H1 (cell line): ENCODE measurements at regions not wholly inside any gene's neighbourhood (a gene's known extent, or its start where the extent isn't known, plus 50 kb on each side); places are given as distances from the start of the nearest gene placed in this dataset.

ENCODE experiments used
- CTCF ChIA-PET: fragments of 300-600 bp; sonication (Branson Sonifier 250); formaldehyde crosslinking; loops from one replicate; lab custom pipeline; 2021; ENCODE audit not compliant: partially characterized antibody; lab: Charles Lee
- POLR2A ChIA-PET: fragments of 300-600 bp; sonication (Branson Sonifier 250); formaldehyde crosslinking; loops from one replicate; lab custom pipeline; 2021; ENCODE audit warnings: inconsistent platforms; ENCODE audit not compliant: partially characterized antibody; lab: Charles Lee
- DNase-seq, 2 experiments: peaks; one replicate each; pipeline versions ENCODE4 v3.0.0 to v3.0.0-alpha.2; 2010 to 2022; ENCODE audit warnings: low spot score in 2 of 2, low read depth in 1 of 2, mixed read lengths in 1 of 2
- FAIRE-seq: peaks from 2 replicates; lab custom pipeline; 2011; peaks lifted over from hg19 to GRCh38; lab: Jason Lieb, UNC
- H2AFZ ChIP-seq: 2 replicates; pipeline ENCODE4 v1.8.1; 2012; ENCODE audit warnings: low read length, inconsistent platforms
- H2AK5ac ChIP-seq: 2 replicates; pipeline ENCODE4 v1.6.1; 2013; ENCODE audit warnings: low read depth, low read length
- H2BK120ac ChIP-seq: replicated peaks from 2 replicates; pipeline ENCODE3; 2013; ENCODE audit warnings: low read depth, low read length, inconsistent platforms
- H2BK12ac ChIP-seq: 2 replicates; pipeline ENCODE4 v1.6.1; 2013; ENCODE audit warnings: low read depth, low read length
- H2BK15ac ChIP-seq: 2 replicates; pipeline ENCODE4 v1.6.1; 2013; ENCODE audit warnings: low read length
- H2BK20ac ChIP-seq: 2 replicates; pipeline ENCODE4 v1.6.1; 2013; ENCODE audit warnings: low read length
- H2BK5ac ChIP-seq: 2 replicates; pipeline ENCODE4 v1.6.1; 2013; ENCODE audit warnings: low read depth, low read length
- H3K14ac ChIP-seq: 2 replicates; pipeline ENCODE4 v1.6.1; 2013; ENCODE audit warnings: inconsistent platforms; ENCODE audit not compliant: insufficient read length
- H3K18ac ChIP-seq: 2 replicates; pipeline ENCODE4 v1.6.1; 2013; ENCODE audit warnings: low read length; ENCODE audit errors: extremely low read depth
- H3K23ac ChIP-seq: 2 replicates; pipeline ENCODE4 v1.6.1; 2013; ENCODE audit warnings: inconsistent platforms; ENCODE audit not compliant: insufficient read length
- H3K23me2 ChIP-seq: 2 replicates; pipeline ENCODE4 v1.6.1; 2013; ENCODE audit warnings: low read depth, low read length
- H3K27ac ChIP-seq: 2 replicates; pipeline ENCODE4 v1.6.1; 2011; ENCODE audit warnings: low read depth, low read length, inconsistent platforms
- H3K27me3 ChIP-seq, 4 experiments: replicated peaks in 1 of 4; 1 replicate in 1 of 4; 2 replicates in 3 of 4; pipeline versions ENCODE4 v1.6.1 to v1.8.1; 2011 to 2013; ENCODE audit warnings: low read length in 3 of 4, mild to moderate bottlenecking in 3 of 4, inconsistent platforms in 2 of 4, mixed read lengths in 2 of 4, moderate library complexity in 1 of 4; ENCODE audit not compliant: control insufficient read depth in 3 of 4, insufficient read depth in 3 of 4; ENCODE audit errors: extremely low read depth in 1 of 4
- H3K36me3 ChIP-seq, 4 experiments: 2 replicates each; pipeline versions ENCODE4 v1.6.1 to v1.8.1; 2011 to 2013; ENCODE audit warnings: mild to moderate bottlenecking in 4 of 4, low read length in 3 of 4, moderate library complexity in 2 of 4, control low read depth in 1 of 4, inconsistent platforms in 1 of 4; ENCODE audit not compliant: insufficient read depth in 4 of 4, control insufficient read depth in 2 of 4
- H3K4ac ChIP-seq: replicated peaks from 2 replicates; pipeline ENCODE3; 2013; ENCODE audit warnings: low read length, low read depth, mixed read lengths, inconsistent platforms; ENCODE audit not compliant: insufficient read length
- H3K4me1 ChIP-seq, 4 experiments: replicated peaks in 1 of 4; 1 replicate in 1 of 4; 2 replicates in 3 of 4; pipeline versions ENCODE4 v1.6.1 to v1.8.1; 2011 to 2013; ENCODE audit warnings: low read length in 3 of 4, inconsistent platforms in 2 of 4, mixed read lengths in 1 of 4; ENCODE audit not compliant: insufficient read depth in 4 of 4, control insufficient read depth in 3 of 4
- H3K4me2 ChIP-seq, 2 experiments: 2 replicates each; pipeline versions ENCODE4 v1.6.1 to v1.8.1; 2011 to 2013; ENCODE audit warnings: low read depth in 2 of 2, low read length in 2 of 2, control low read depth in 1 of 2, inconsistent platforms in 1 of 2, mild to moderate bottlenecking in 1 of 2; ENCODE audit not compliant: insufficient read depth in 1 of 2
- H3K4me3 ChIP-seq, 4 experiments: fragments of 200-600, 300-600 bp in 1 of 4; sonication (generic), shearing (Covaris generic), sonication (Bioruptor Twin) in 1 of 4; 2 replicates each; pipeline versions ENCODE4 v1.5.1 to v1.8.1; 2011 to 2016; ENCODE audit warnings: low read length in 4 of 4, low read depth in 3 of 4, control low read depth in 2 of 4, inconsistent platforms in 2 of 4, mild to moderate bottlenecking in 2 of 4, mixed read lengths in 1 of 4, moderate library complexity in 1 of 4; ENCODE audit not compliant: insufficient read depth in 2 of 4; ENCODE audit errors: extremely low read depth in 1 of 4
- H3K56ac ChIP-seq: replicated peaks from 2 replicates; pipeline ENCODE3; 2013; ENCODE audit warnings: low read depth, mild to moderate bottlenecking, mixed read lengths, low read length, inconsistent platforms; ENCODE audit not compliant: insufficient read length
- H3K79me1 ChIP-seq: 2 replicates; pipeline ENCODE4 v1.6.1; 2013; ENCODE audit warnings: low read depth, low read length, control low read depth
- H3K79me2 ChIP-seq, 2 experiments: 2 replicates each; pipeline versions ENCODE4 v1.6.1 to v1.8.1; 2012 to 2013; ENCODE audit warnings: low read length in 2 of 2, mild to moderate bottlenecking in 2 of 2, inconsistent platforms in 1 of 2; ENCODE audit not compliant: insufficient read depth in 2 of 2, control insufficient read depth in 1 of 2
- H3K9ac ChIP-seq, 4 experiments: replicated peaks in 1 of 4; 1 replicate in 1 of 4; 2 replicates in 3 of 4; pipeline versions ENCODE4 v1.6.1 to v1.8.1; 2011 to 2013; ENCODE audit warnings: low read depth in 3 of 4, low read length in 3 of 4, control low read depth in 2 of 4, mild to moderate bottlenecking in 2 of 4, moderate library complexity in 2 of 4, inconsistent platforms in 1 of 4; ENCODE audit errors: extremely low read depth in 1 of 4
- H3K9me3 ChIP-seq, 2 experiments: 2 replicates each; pipeline versions ENCODE4 v1.6.1 to v1.8.1; 2012 to 2013; ENCODE audit warnings: mild to moderate bottlenecking in 2 of 2, moderate library complexity in 2 of 2, control low read depth in 1 of 2, inconsistent platforms in 1 of 2, low read depth in 1 of 2, low read length in 1 of 2, mixed read lengths in 1 of 2; ENCODE audit not compliant: insufficient read depth in 2 of 2
- H4K20me1 ChIP-seq, 2 experiments: replicated peaks in 1 of 2; 2 replicates each; pipeline versions ENCODE3 to v1.8.1; 2011 to 2013; ENCODE audit warnings: inconsistent platforms in 2 of 2, low read length in 2 of 2, mild to moderate bottlenecking in 1 of 2; ENCODE audit not compliant: insufficient read depth in 2 of 2, control insufficient read depth in 1 of 2
- H4K5ac ChIP-seq: 2 replicates; pipeline ENCODE4 v1.6.1; 2013; ENCODE audit warnings: low read length, low read depth, mixed read lengths, inconsistent platforms; ENCODE audit not compliant: insufficient read length
- H4K8ac ChIP-seq: 2 replicates; pipeline ENCODE4 v1.8.0; 2013; ENCODE audit warnings: mild to moderate bottlenecking, moderate library complexity, low read length, inconsistent platforms; ENCODE audit not compliant: insufficient read depth; ENCODE audit errors: extremely low read depth
- H4K91ac ChIP-seq: replicated peaks from 2 replicates; pipeline ENCODE3; 2013; ENCODE audit warnings: low read length, mixed read lengths, inconsistent platforms; ENCODE audit not compliant: insufficient read length
- HDAC2 ChIP-seq, 2 experiments: fragments of 300-600 bp in 1 of 2; sonication (generic) in 1 of 2; IDR thresholded peaks; 2 replicates each; pipeline ENCODE4 v1.6.1; 2011 to 2012; ENCODE audit warnings: low read depth in 2 of 2, low read length in 2 of 2, mild to moderate bottlenecking in 2 of 2, moderate library complexity in 2 of 2, borderline replicate concordance in 1 of 2, inconsistent platforms in 1 of 2
- SAP30 ChIP-seq: fragments of 300-600 bp; sonication (generic); IDR thresholded peaks from 2 replicates; pipeline ENCODE4 v1.7.1; 2012; ENCODE audit warnings: low read length, moderate library complexity, mild to moderate bottlenecking, inconsistent platforms; ENCODE audit not compliant: insufficient read depth, insufficient replicate concordance
- USF2 ChIP-seq: IDR thresholded peaks from 2 replicates; pipeline ENCODE4 v1.6.1; 2011; ENCODE audit warnings: low read length, improper control_type of control experiment
- WGBS, 2 experiments: shearing (Covaris generic) in 1 of 2; methylation state at CpG; one replicate each; pipeline versions ENCODE4 v1.1.6 to v1.1.7; 2013 to 2015; ENCODE audit warnings: low lambda C conversion rate in 2 of 2, mixed read lengths in 2 of 2, inconsistent platforms in 1 of 2, low coverage in 1 of 2, missing lambda C conversion rate in 1 of 2; ENCODE audit not compliant: insufficient replicate concordance in 2 of 2, insufficient coverage in 1 of 2, insufficient read length in 1 of 2; ENCODE audit errors: extremely low coverage in 1 of 2, missing lambda C conversion rate in 1 of 2; 5-methylcytosine and 5-hydroxymethylcytosine counted together

DNA sequence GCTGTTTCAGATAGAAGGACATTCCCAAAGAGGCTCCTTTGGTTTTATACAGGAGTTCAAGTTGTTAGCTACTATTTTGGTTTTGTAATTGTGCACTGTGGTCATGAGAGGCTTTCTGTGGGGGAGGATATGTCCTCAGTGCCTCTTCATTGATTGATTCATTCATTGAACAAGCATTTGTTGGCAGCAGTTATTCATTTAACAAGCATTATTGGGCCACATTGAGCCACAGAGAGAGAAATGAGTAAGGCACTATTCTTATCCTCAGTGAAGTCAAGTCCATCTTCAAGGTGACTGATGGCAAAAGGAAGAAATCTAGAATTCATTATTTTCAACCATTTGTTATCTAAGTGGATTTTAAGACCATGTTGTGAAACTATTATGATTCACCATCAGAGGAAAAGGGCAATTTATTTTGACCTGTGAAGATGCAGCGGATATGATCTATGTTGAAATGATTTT is 697.2 kb upstream of the CITED2 start:
- FAIRE-seq, result no peak
- WGBS, 2 experiments, result 97% methylated on average over 1 of the region's 1 CpG; no CpG with 5 or more reads in 1 of the 2 experiments
- POLR2A ChIA-PET, result no interaction called here

More for the DNA sequence above, 697.2 kb upstream of the CITED2 start:
- no peak overlapping the region for H3K4me3 ChIP-seq
- no peak overlapping the region for H4K91ac ChIP-seq
- no peaks in the 10 kb centered on the region for H4K20me1 ChIP-seq
- CTCF ChIA-PET, result no interaction called here
- H3K27ac ChIP-seq, result no peak overlapping the region
- no peaks in the 10 kb centered on the region for H3K79me1 ChIP-seq
- H3K4ac ChIP-seq, result no peak overlapping the region
- TF ChIP-seq USF2 (no peak), HDAC2 (IDR thresholded peaks at IDR 0.05; ENCODE audit: borderline replicate concordance in 1 of 2, low read depth in 2 of 2, low read length in 2 of 2) (no peak), SAP30 (no peak)
- DNase-seq, result no peak
- H3K9me3 ChIP-seq, result no peaks in the 10 kb centered on the region
- H2BK15ac ChIP-seq, result no peak overlapping the region
- no peak overlapping the region for H3K9ac ChIP-seq
- H3K79me2 ChIP-seq, result no peaks in the 10 kb centered on the region
- no peak overlapping the region for H4K5ac ChIP-seq
- H2AK5ac ChIP-seq, result no peak overlapping the region
- H2BK12ac ChIP-seq, result no peak overlapping the region
- no peak overlapping the region for H2BK20ac ChIP-seq
- H3K4me1 ChIP-seq, result no peaks in the 10 kb centered on the region
- H2BK5ac ChIP-seq, result no peak overlapping the region
- H2AFZ ChIP-seq, result no peak overlapping the region
- no peak overlapping the region for H2BK120ac ChIP-seq
- H3K56ac ChIP-seq, result no peak overlapping the region
- no peak overlapping the region for H3K4me2 ChIP-seq
- no peaks in the 10 kb centered on the region for H3K36me3 ChIP-seq
- H4K8ac ChIP-seq, result no peak overlapping the region
- H3K27me3 ChIP-seq, result no peaks in the 10 kb centered on the region
- H3K14ac ChIP-seq, result no peak overlapping the region
- no peaks in the 10 kb centered on the region for H3K23me2 ChIP-seq
- no peak overlapping the region for H3K18ac ChIP-seq
- H3K23ac ChIP-seq, result no peak overlapping the region
